MM.1S (cell line): ENCODE measurements at regions not wholly inside any gene's neighbourhood (a gene's known extent, or its start where the extent isn't known, plus 50 kb on each side); places are given as distances from the start of the nearest gene placed in this dataset.

Source experiments
- DNase-seq: peaks from one replicate; pipeline ENCODE4 v3.0.0-alpha.2; 2015
- H2AFZ ChIP-seq: fragments of 300-600 bp; sonication (generic); 2 replicates; pipeline ENCODE4 v1.6.0; 2016; ENCODE audit warnings: antibody characterized with exemption, low read length
- H3F3A ChIP-seq: fragments of 300-600 bp; sonication (generic); 2 replicates; pipeline ENCODE4 v1.6.1; 2016; ENCODE audit warnings: mild to moderate bottlenecking, antibody characterized with exemption, low read length, moderate library complexity, mixed read lengths; ENCODE audit not compliant: insufficient read depth
- H3K27ac ChIP-seq: fragments of 300-600 bp; sonication (generic); 2 replicates; pipeline ENCODE4 v1.5.1; 2016; ENCODE audit warnings: mild to moderate bottlenecking, low read length
- H3K27me3 ChIP-seq: fragments of 300-600 bp; sonication (generic); replicated peaks from 2 replicates; pipeline ENCODE4 v1.6.0; 2016; ENCODE audit warnings: low read length; ENCODE audit not compliant: insufficient read depth
- H3K36me3 ChIP-seq: fragments of 300-600 bp; sonication (generic); replicated peaks from 2 replicates; pipeline ENCODE4 v1.6.1; 2016; ENCODE audit warnings: mild to moderate bottlenecking, low read length, mixed read lengths; ENCODE audit not compliant: insufficient read depth
- H3K4me1 ChIP-seq: fragments of 300-600 bp; sonication (generic); 2 replicates; pipeline ENCODE4 v1.6.1; 2016; ENCODE audit warnings: low read length, mixed read lengths
- H3K4me2 ChIP-seq: fragments of 300-600 bp; sonication (generic); 2 replicates; pipeline ENCODE4 v1.6.0; 2016; ENCODE audit warnings: low read depth, low read length
- H3K4me3 ChIP-seq: fragments of 300-600 bp; sonication (generic); 2 replicates; pipeline ENCODE4 v1.5.1; 2016; ENCODE audit warnings: low read length, mixed read lengths
- H3K79me2 ChIP-seq: fragments of 300-600 bp; sonication (generic); 2 replicates; pipeline ENCODE4 v1.6.1; 2016; ENCODE audit warnings: mixed run types, low read length, mixed read lengths
- H3K9ac ChIP-seq: fragments of 300-600 bp; sonication (generic); 2 replicates; pipeline ENCODE4 v1.6.1; 2016; ENCODE audit warnings: low read length, mixed read lengths
- H3K9me2 ChIP-seq: fragments of 300-600 bp; sonication (generic); replicated peaks from 2 replicates; pipeline ENCODE4 v1.6.1; 2016; ENCODE audit warnings: mild to moderate bottlenecking, low read length, mixed read lengths; ENCODE audit not compliant: insufficient read depth
- H3K9me3 ChIP-seq: fragments of 300-600 bp; sonication (generic); replicated peaks from 2 replicates; pipeline ENCODE4 v1.6.1; 2016; ENCODE audit warnings: mild to moderate bottlenecking, low read length, mixed read lengths; ENCODE audit not compliant: insufficient read depth
- H4K20me1 ChIP-seq: fragments of 300-600 bp; sonication (generic); 2 replicates; pipeline ENCODE4 v1.6.1; 2016; ENCODE audit warnings: mild to moderate bottlenecking, low read length, moderate library complexity, mixed read lengths; ENCODE audit not compliant: insufficient read depth
- CTCF ChIP-seq: fragments of 300-600 bp; sonication (generic); IDR thresholded peaks from 2 replicates; pipeline ENCODE4 v1.5.1; 2016; ENCODE audit warnings: antibody characterized with exemption, low read length, mixed read lengths
- EZH2 ChIP-seq: fragments of 300-600 bp; sonication (generic); optimal IDR thresholded peaks from 2 replicates; pipeline ENCODE3; 2017; ENCODE audit warnings: low read depth, mild to moderate bottlenecking, antibody characterized with exemption, low read length, mixed read lengths
- EZH2phosphoT487 ChIP-seq: fragments of 300-600 bp; sonication (generic); IDR thresholded peaks from 2 replicates; pipeline ENCODE4 v1.6.1; 2018; ENCODE audit warnings: antibody characterized with exemption, low read length

- no peak overlapping the region for H3K4me3 ChIP-seq
- no peak overlapping the region for H3K27ac ChIP-seq
- TF ChIP-seq CTCF (no peak), EZH2phosphoT487 (no peak), EZH2 (no peak)
- DNase-seq: no peak
- no peaks in the 10 kb centered on the region for H4K20me1 ChIP-seq
- no peak overlapping the region for H3K9ac ChIP-seq
- H3K9me3 ChIP-seq: no peaks in the 10 kb centered on the region
- H3F3A ChIP-seq: no peaks in the 10 kb centered on the region
- no peaks in the 10 kb centered on the region for H3K79me2 ChIP-seq
- H2AFZ ChIP-seq: no peak overlapping the region
- H3K4me1 ChIP-seq: no peaks in the 10 kb centered on the region
- H3K27me3 ChIP-seq: no peaks in the 10 kb centered on the region
- H3K36me3 ChIP-seq: no peaks in the 10 kb centered on the region
- H3K9me2 ChIP-seq: no peaks in the 10 kb centered on the region
- no peak overlapping the region for H3K4me2 ChIP-seq
Observed at GRCh38 chr7:128188396-128189230, 52.5 kb upstream of the LEP start.

GRCh38 chr7:128189231-128189930 lies 51.7 kb upstream of the LEP start:
- Histone ChIP-seq H3F3A (no peaks in the 10 kb centered on the region), H3K27me3 (no peaks in the 10 kb centered on the region), H3K36me3 (no peaks in the 10 kb centered on the region), H3K79me2 (no peaks in the 10 kb centered on the region), H3K9me3 (no peaks in the 10 kb centered on the region), H2AFZ (no peak overlapping the region), H3K4me2 (no peak overlapping the region), H4K20me1 (no peaks in the 10 kb centered on the region), H3K9ac (no peak overlapping the region), H3K9me2 (no peaks in the 10 kb centered on the region), H3K4me1 (no peaks in the 10 kb centered on the region), H3K4me3 (no peak overlapping the region), H3K27ac (no peak overlapping the region)
- no peak for TF ChIP-seq EZH2phosphoT487
- no peak for DNase-seq

GRCh38 chr7:128190051-128190647 lies 50.9 kb upstream of the LEP start:
- no peaks in the 10 kb centered on the region for H3K27me3 ChIP-seq

More at GRCh38 chr7:128190051-128190647, 50.9 kb upstream of the LEP start:
- H3K4me3 ChIP-seq: no peak overlapping the region
- H3K4me1 ChIP-seq: no peaks in the 10 kb centered on the region
- H2AFZ ChIP-seq: no peak overlapping the region
- no peaks in the 10 kb centered on the region for H3F3A ChIP-seq
- DNase-seq: no peak
- H3K9me2 ChIP-seq: no peaks in the 10 kb centered on the region
- no peaks in the 10 kb centered on the region for H3K9me3 ChIP-seq
- H3K9ac ChIP-seq: no peak overlapping the region
- no peaks in the 10 kb centered on the region for H3K36me3 ChIP-seq
- no peaks in the 10 kb centered on the region for H4K20me1 ChIP-seq
- H3K27ac ChIP-seq: no peak overlapping the region
- H3K4me2 ChIP-seq: no peak overlapping the region
- H3K79me2 ChIP-seq: no peaks in the 10 kb centered on the region
- TF ChIP-seq CTCF (no peak), EZH2 (no peak), EZH2phosphoT487 (no peak)
